Immature natural killer cell (primary cell): ENCODE measurements at regions not wholly inside any gene's neighbourhood (a gene's known extent, or its start where the extent isn't known, plus 50 kb on each side); places are given as distances from the start of the nearest gene placed in this dataset.
A peak's percentile ranks its signal among the peaks of the same experiment; 100 is the strongest.

Experiments used
- DNase-seq, 3 donors: peaks; one replicate each; pipeline ENCODE4 v3.0.0; 2022; ENCODE audit warnings: mixed read lengths in 1 of 3
- H3K27ac Mint-ChIP-seq, 6 donors: one replicate each; pipeline ENCODE4 v1.8.0; 2020; ENCODE audit warnings: mixed read lengths in 6 of 6, mild to moderate bottlenecking in 5 of 6, inconsistent platforms in 4 of 6, moderate library complexity in 3 of 6
- H3K27me3 Mint-ChIP-seq, 3 donors: one replicate each; pipeline ENCODE4 v1.8.0; 2020 to 2021; ENCODE audit warnings: low read depth in 3 of 3, mild to moderate bottlenecking in 3 of 3, mixed read lengths in 3 of 3, moderate library complexity in 3 of 3, inconsistent platforms in 1 of 3
- H3K36me3 Mint-ChIP-seq, 3 donors: one replicate each; pipeline ENCODE4 v1.8.0; 2020; ENCODE audit warnings: mixed read lengths in 3 of 3, inconsistent platforms in 2 of 3, mild to moderate bottlenecking in 2 of 3
- H3K4me1 Mint-ChIP-seq, 2 donors: one replicate each; pipeline ENCODE4 v1.8.0; 2020; ENCODE audit warnings: inconsistent platforms in 2 of 2, mild to moderate bottlenecking in 2 of 2, mixed read lengths in 2 of 2, moderate library complexity in 1 of 2
- H3K4me3 Mint-ChIP-seq, 5 donors: one replicate each; pipeline ENCODE4 v1.8.0; 2020; ENCODE audit warnings: mild to moderate bottlenecking in 5 of 5, mixed read lengths in 5 of 5, inconsistent platforms in 3 of 5, moderate library complexity in 3 of 5
- H3K9me3 Mint-ChIP-seq, 6 donors: one replicate each; pipeline ENCODE4 v1.8.0; 2020; ENCODE audit warnings: mild to moderate bottlenecking in 6 of 6, mixed read lengths in 6 of 6, inconsistent platforms in 4 of 6, moderate library complexity in 3 of 6

GRCh38 chr14:76264384-76264783 is 111.6 kb upstream of the ESRRB start:
- H3K9me3 Mint-ChIP-seq: no peaks in the 10 kb centered on the region
- no peak overlapping the region for H3K27ac Mint-ChIP-seq
- peaks cover 0 to 9% (median 6%) of the 10 kb centered on the region in 3 donors for H3K27me3 Mint-ChIP-seq
- no peak overlapping the region for H3K4me3 Mint-ChIP-seq
- H3K36me3 Mint-ChIP-seq: no peaks in the 10 kb centered on the region
- H3K4me1 Mint-ChIP-seq: peaks cover 5 to 6% of the 10 kb centered on the region in 2 donors
- DNase-seq: no peak

- H3K27ac Mint-ChIP-seq: no peak overlapping the region
- no peaks in the 10 kb centered on the region for H3K9me3 Mint-ChIP-seq
- H3K4me3 Mint-ChIP-seq: peak overlapping the region; percentile 22 to 72 (median 42)
Observed at GRCh38 chr14:76267322-76268046, 108.5 kb upstream of the ESRRB start.

GRCh38 chr14:76268047-76268431 is 107.9 kb upstream of the ESRRB start:
- no peak for DNase-seq
- Mint-ChIP-seq H3K36me3 (no peaks in the 10 kb centered on the region), H3K4me1 (peaks cover 5 to 6% of the 10 kb centered on the region in 2 donors), H3K4me3 (peak overlapping the region in 2 of 5 donors; percentile 39 to 46), H3K9me3 (no peaks in the 10 kb centered on the region), H3K27ac (no peak overlapping the region), H3K27me3 (peaks cover 0 to 9% (median 3%) of the 10 kb centered on the region in 3 donors)

More at GRCh38 chr14:76267322-76268046, 108.5 kb upstream of the ESRRB start:
- H3K27me3 Mint-ChIP-seq: peaks cover 0 to 9% (median 6%) of the 10 kb centered on the region in 3 donors
- H3K36me3 Mint-ChIP-seq: no peaks in the 10 kb centered on the region
- H3K4me1 Mint-ChIP-seq: peaks cover 5 to 6% of the 10 kb centered on the region in 2 donors
- DNase-seq: peak in 1 of 3 donors; percentile 5

- no peaks in the 10 kb centered on the region for H3K36me3 Mint-ChIP-seq
- H3K9me3 Mint-ChIP-seq: no peaks in the 10 kb centered on the region
- H3K4me3 Mint-ChIP-seq: no peak overlapping the region
- H3K27me3 Mint-ChIP-seq: peaks cover 0 to 4% (median 2%) of the 10 kb centered on the region in 3 donors
- no peak for DNase-seq
- H3K4me1 Mint-ChIP-seq: peaks cover 5 to 6% of the 10 kb centered on the region in 2 donors
- no peak overlapping the region for H3K27ac Mint-ChIP-seq
Observed at GRCh38 chr14:76268700-76269099, 107.2 kb upstream of the ESRRB start.

GRCh38 chr14:76271041-76271755 is 104.7 kb upstream of the ESRRB start:
- no peak for DNase-seq
- H3K36me3 Mint-ChIP-seq: no peaks in the 10 kb centered on the region
- H3K27ac Mint-ChIP-seq: no peak overlapping the region
- peaks cover 0 to 2% (median 0%) of the 10 kb centered on the region in 6 donors for H3K9me3 Mint-ChIP-seq
- H3K4me3 Mint-ChIP-seq: no peak overlapping the region
- H3K27me3 Mint-ChIP-seq: peaks cover 0 to 5% (median 0%) of the 10 kb centered on the region in 3 donors
- H3K4me1 Mint-ChIP-seq: peaks cover 5 to 6% of the 10 kb centered on the region in 2 donors

- H3K4me3 Mint-ChIP-seq: no peak overlapping the region
- H3K36me3 Mint-ChIP-seq: no peaks in the 10 kb centered on the region
- no peak for DNase-seq
- no peak overlapping the region for H3K27ac Mint-ChIP-seq
- peaks cover 0 to 3% (median 0%) of the 10 kb centered on the region in 3 donors for H3K27me3 Mint-ChIP-seq
- peaks cover 4% of the 10 kb centered on the region in 2 donors for H3K4me1 Mint-ChIP-seq
- H3K9me3 Mint-ChIP-seq: peaks cover 0 to 2% (median 0%) of the 10 kb centered on the region in 6 donors
Observed at GRCh38 chr14:76272349-76272748, 103.6 kb upstream of the ESRRB start.

- H3K27me3 Mint-ChIP-seq: peaks cover 0 to 3% (median 0%) of the 10 kb centered on the region in 3 donors
- DNase-seq: no peak
- no peak overlapping the region for H3K4me3 Mint-ChIP-seq
- peaks cover 0 to 2% (median 0%) of the 10 kb centered on the region in 6 donors for H3K9me3 Mint-ChIP-seq
- H3K4me1 Mint-ChIP-seq: no peaks in the 10 kb centered on the region
- no peak overlapping the region for H3K27ac Mint-ChIP-seq
- no peaks in the 10 kb centered on the region for H3K36me3 Mint-ChIP-seq
Observed at GRCh38 chr14:76272774-76273173, 103.2 kb upstream of the ESRRB start.

- Mint-ChIP-seq H3K9me3 (peaks cover 0 to 2% (median 0%) of the 10 kb centered on the region in 6 donors), H3K27ac (no peak overlapping the region), H3K36me3 (no peaks in the 10 kb centered on the region), H3K27me3 (peaks cover 0 to 3% (median 0%) of the 10 kb centered on the region in 3 donors), H3K4me3 (no peak overlapping the region), H3K4me1 (no peaks in the 10 kb centered on the region)
- DNase-seq: no peak
Observed at GRCh38 chr14:76273346-76273745, 102.6 kb upstream of the ESRRB start.

GRCh38 chr14:76274324-76274723 is 101.6 kb upstream of the ESRRB start:
- no peaks in the 10 kb centered on the region for H3K36me3 Mint-ChIP-seq
- no peaks in the 10 kb centered on the region for H3K4me1 Mint-ChIP-seq
- H3K27me3 Mint-ChIP-seq: peaks cover 0 to 3% (median 0%) of the 10 kb centered on the region in 3 donors
- no peak overlapping the region for H3K27ac Mint-ChIP-seq
- no peak overlapping the region for H3K4me3 Mint-ChIP-seq
- no peak for DNase-seq
- peaks cover 0 to 2% (median 0%) of the 10 kb centered on the region in 6 donors for H3K9me3 Mint-ChIP-seq

GRCh38 chr14:76277586-76278130 is 98.3 kb upstream of the ESRRB start:
- Mint-ChIP-seq H3K4me3 (no peak overlapping the region), H3K36me3 (peaks cover 0 to 4% (median 0%) of the 10 kb centered on the region in 3 donors)

GRCh38 chr14:76280221-76280620 is 95.7 kb upstream of the ESRRB start:
- DNase-seq: no peak
- Mint-ChIP-seq H3K27me3 (peaks cover 0 to 6% (median 5%) of the 10 kb centered on the region in 3 donors), H3K27ac (no peak overlapping the region), H3K36me3 (peaks cover 0 to 4% (median 0%) of the 10 kb centered on the region in 3 donors), H3K9me3 (no peaks in the 10 kb centered on the region), H3K4me1 (no peaks in the 10 kb centered on the region), H3K4me3 (no peak overlapping the region)

More at GRCh38 chr14:76277586-76278130, 98.3 kb upstream of the ESRRB start:
- peaks cover 0 to 6% (median 2%) of the 10 kb centered on the region in 3 donors for H3K27me3 Mint-ChIP-seq
- no peaks in the 10 kb centered on the region for H3K4me1 Mint-ChIP-seq
- peaks cover 0 to 2% (median 0%) of the 10 kb centered on the region in 6 donors for H3K9me3 Mint-ChIP-seq
- no peak for DNase-seq
- H3K27ac Mint-ChIP-seq: no peak overlapping the region

GRCh38 chr14:76282581-76282980 is 93.4 kb upstream of the ESRRB start:
- H3K27ac Mint-ChIP-seq: no peak overlapping the region
- H3K4me1 Mint-ChIP-seq: no peaks in the 10 kb centered on the region

GRCh38 chr14:76287063-76287462 is 88.9 kb upstream of the ESRRB start:
- DNase-seq: no peak
- H3K4me3 Mint-ChIP-seq: no peak overlapping the region
- H3K27me3 Mint-ChIP-seq: peaks cover 0 to 3% (median 2%) of the 10 kb centered on the region in 3 donors
- H3K27ac Mint-ChIP-seq: no peak overlapping the region
- H3K4me1 Mint-ChIP-seq: no peaks in the 10 kb centered on the region
- peaks cover 0 to 2% (median 0%) of the 10 kb centered on the region in 6 donors for H3K9me3 Mint-ChIP-seq
- H3K36me3 Mint-ChIP-seq: no peaks in the 10 kb centered on the region

More at GRCh38 chr14:76282581-76282980, 93.4 kb upstream of the ESRRB start:
- DNase-seq: no peak
- Mint-ChIP-seq H3K36me3 (peaks cover 0 to 4% (median 0%) of the 10 kb centered on the region in 3 donors), H3K27me3 (peaks cover 2 to 5% (median 2%) of the 10 kb centered on the region in 3 donors), H3K9me3 (peaks cover 0 to 2% (median 0%) of the 10 kb centered on the region in 6 donors), H3K4me3 (no peak overlapping the region)

- no peaks in the 10 kb centered on the region for H3K36me3 Mint-ChIP-seq
- DNase-seq: no peak
- no peak overlapping the region for H3K4me3 Mint-ChIP-seq
- no peaks in the 10 kb centered on the region for H3K4me1 Mint-ChIP-seq
- peaks cover 0 to 3% (median 0%) of the 10 kb centered on the region in 6 donors for H3K9me3 Mint-ChIP-seq
- H3K27ac Mint-ChIP-seq: no peak overlapping the region
- peaks cover 0 to 2% (median 1%) of the 10 kb centered on the region in 3 donors for H3K27me3 Mint-ChIP-seq
Observed at GRCh38 chr14:76289276-76289675, 86.7 kb upstream of the ESRRB start.
